Panc1 (cell line): ENCODE measurements at regions not wholly inside any gene's neighbourhood (a gene's known extent, or its start where the extent isn't known, plus 50 kb on each side); places are given as distances from the start of the nearest gene placed in this dataset.

Source experiments
- ATAC-seq: fragments of 200-7000 bp; cut with Tn5 transposase; 2 replicates; pipeline ENCODE4 v1.9.1; 2020; ENCODE audit warnings: mild to moderate bottlenecking, moderate library complexity
- BruUV-seq: library from RNA; stranded (reverse); fragments of 400-500 nt; replicated peaks from 2 replicates; lab custom pipeline; 2021; lab: Mats Ljungman, UMichigan
- CTCF ChIA-PET: fragments of 300-600 bp; sonication (Branson Sonifier 250); formaldehyde crosslinking; loops from one replicate; lab custom pipeline; 2022; ENCODE audit warnings: antibody characterized with exemption; lab: Charles Lee
- POLR2A ChIA-PET: fragments of 300-600 bp; sonication (Branson Sonifier 250); formaldehyde crosslinking; loops from one replicate; lab custom pipeline; 2022; ENCODE audit warnings: antibody characterized with exemption; lab: Charles Lee
- DNase-seq: peaks from one replicate; pipeline ENCODE4 v3.0.0-alpha.2; 2010; ENCODE audit warnings: low read depth, low spot score
- H3K27ac ChIP-seq: 2 replicates; pipeline ENCODE4 v1.5.1; 2011; ENCODE audit warnings: mild to moderate bottlenecking, low read length, inconsistent platforms
- H3K27me3 ChIP-seq: fragments of 200-500 bp; sonication (Bioruptor generic); 2 replicates; pipeline ENCODE4 v1.6.0; 2014; ENCODE audit warnings: low read length, inconsistent platforms; ENCODE audit not compliant: control insufficient read depth, insufficient read depth
- H3K36me3 ChIP-seq: fragments of 200-500 bp; sonication (Bioruptor generic); 2 replicates; pipeline ENCODE4 v1.5.1; 2014; ENCODE audit warnings: inconsistent platforms, mild to moderate bottlenecking, low read length, moderate library complexity; ENCODE audit not compliant: control insufficient read depth, insufficient read depth
- H3K4me1 ChIP-seq: 2 replicates; pipeline ENCODE4 v1.5.1; 2011; ENCODE audit warnings: inconsistent platforms, mild to moderate bottlenecking, low read length, moderate library complexity; ENCODE audit not compliant: control insufficient read depth, insufficient read depth
- H3K4me3 ChIP-seq, 2 experiments: 2 replicates each; pipeline ENCODE4 v1.5.1; 2011 to 2012; ENCODE audit warnings: low read depth in 2 of 2, low read length in 2 of 2, mild to moderate bottlenecking in 2 of 2, inconsistent platforms in 1 of 2, moderate library complexity in 1 of 2
- H3K9me3 ChIP-seq: fragments of 200-500 bp; sonication (Bioruptor generic); 2 replicates; pipeline ENCODE4 v1.5.1; 2014; ENCODE audit warnings: low read depth, mild to moderate bottlenecking, inconsistent platforms, low read length, moderate library complexity; ENCODE audit not compliant: control insufficient read depth, insufficient read depth
- CTCF ChIP-seq: fragments of 450-650 bp; IDR thresholded peaks from 2 replicates; pipeline ENCODE4 v1.5.1; 2017; ENCODE audit warnings: mild to moderate bottlenecking
- POLR2AphosphoS5 ChIP-seq: IDR thresholded peaks from 2 replicates; pipeline ENCODE4 v1.6.1; 2012; ENCODE audit warnings: mild to moderate bottlenecking, low read depth, low read length, moderate library complexity
- REST ChIP-seq, 2 experiments: IDR thresholded peaks; 2 replicates each; pipeline ENCODE4 v1.6.1; 2011 to 2012; ENCODE audit warnings: low read depth in 2 of 2, control low read depth in 1 of 2, low read length in 1 of 2, mild to moderate bottlenecking in 1 of 2, moderate library complexity in 1 of 2; ENCODE audit not compliant: insufficient read depth in 1 of 2
- SIN3A ChIP-seq: IDR thresholded peaks from 2 replicates; pipeline ENCODE4 v1.6.1; 2012; ENCODE audit warnings: low read depth, mild to moderate bottlenecking, low read length, moderate library complexity, borderline replicate concordance; ENCODE audit not compliant: insufficient read depth
- TCF7L2 ChIP-seq: IDR thresholded peaks from 2 replicates; pipeline ENCODE4 v1.6.1; 2011; ENCODE audit warnings: mild to moderate bottlenecking, low read depth, low read length, inconsistent platforms
- in situ Hi-C: cut with HindIII; loops from 2 replicates; pipeline ENCODE4 v1.10.0; 2016; ENCODE audit warnings: low sequenced_read_pairs, low pct_unique_long_range_greater_than_20kb
- intact Hi-C: fragments of 100-400 bp; cut with micrococcal nuclease; formaldehyde crosslinking; loops from one replicate; pipeline ENCODE4 v1.10.0; 2022; ENCODE audit not compliant: unreplicated experiment

- ChIA-PET CTCF (no interaction called here), POLR2A (interaction anchor here (0.6 kb wide), 1 partner anchor 1700 kb away, joined by 7 read pairs; no protein-coding TSS in a partner anchor)
- DNase-seq (no peak), ATAC-seq (no peak)
- no TSS peak for BruUV-seq
- intact Hi-C loops = no loop called here
- H3K4me1 ChIP-seq = no peaks in the 10 kb centered on the region
- no peaks in the 10 kb centered on the region for H3K27me3 ChIP-seq
- H3K4me3 ChIP-seq = no peak overlapping the region
- H3K36me3 ChIP-seq = no peaks in the 10 kb centered on the region
- H3K9me3 ChIP-seq = no peaks in the 10 kb centered on the region
- no peak overlapping the region for H3K27ac ChIP-seq
- in situ Hi-C loops = no loop called here
- TF ChIP-seq CTCF = no peak
- no peak for TF ChIP-seq POLR2AphosphoS5
Measured at GRCh38 chr9:106677830-106678229, 185.1 kb upstream of the ZNF462 start.

- Histone ChIP-seq H3K27me3 (no peaks in the 10 kb centered on the region), H3K27ac (no peak overlapping the region), H3K4me3 (no peak overlapping the region), H3K9me3 (no peaks in the 10 kb centered on the region), H3K4me1 (no peaks in the 10 kb centered on the region), H3K36me3 (no peaks in the 10 kb centered on the region)
- in situ Hi-C loops = no loop called here
- CTCF ChIA-PET = no interaction called here
- TF ChIP-seq SIN3A = no peak
- TF ChIP-seq CTCF = no peak
- TF ChIP-seq REST (IDR thresholded peaks at IDR 0.05; ENCODE audit: insufficient read depth in 1 of 2, low read depth in 2 of 2, low read length in 1 of 2) = no peak
- TF ChIP-seq POLR2AphosphoS5 = no peak
- no peak for TF ChIP-seq TCF7L2
- ATAC-seq (no peak), DNase-seq (no peak)
- intact Hi-C loops = no loop called here
- BruUV-seq = no TSS peak
- POLR2A ChIA-PET = no interaction called here
Measured at GRCh38 chr9:106678273-106678672, 184.7 kb upstream of the ZNF462 start.

GRCh38 chr9:106682420-106682819, 180.5 kb upstream of the ZNF462 start:
- intact Hi-C loops = no loop called here
- DNase-seq = no peak
- in situ Hi-C loops = no loop called here

More at GRCh38 chr9:106682420-106682819, 180.5 kb upstream of the ZNF462 start:
- Histone ChIP-seq H3K4me1 (no peaks in the 10 kb centered on the region), H3K9me3 (no peaks in the 10 kb centered on the region), H3K27me3 (no peaks in the 10 kb centered on the region), H3K4me3 (no peak overlapping the region), H3K27ac (no peak overlapping the region), H3K36me3 (no peaks in the 10 kb centered on the region)
- TF ChIP-seq POLR2AphosphoS5 (no peak), TCF7L2 (no peak), CTCF (no peak), REST (IDR thresholded peaks at IDR 0.05; ENCODE audit: insufficient read depth in 1 of 2, low read depth in 2 of 2, low read length in 1 of 2) (no peak), SIN3A (no peak)
- no TSS peak for BruUV-seq
- CTCF ChIA-PET = no interaction called here
- ATAC-seq = no peak
- POLR2A ChIA-PET = no interaction called here
